ENCODE measurements at regions not wholly inside any gene's neighbourhood (a gene's known extent, or its start where the extent isn't known, plus 50 kb on each side); places are given as distances from the start of the nearest gene placed in this dataset.

GRCh38 chr4:41432219-41432618, 105.7 kb upstream of the LIMCH1 start:
- dilution Hi-C loops (cut with HindIII; ENCODE audit: low sequenced_read_pairs, unreplicated experiment): no loop called here
- Histone ChIP-seq H2AK5ac (ENCODE audit: low read depth, low read length) (no peak overlapping the region), H3K9me3 (ENCODE audit: control insufficient read depth, insufficient read depth, low read length) (no peaks in the 10 kb centered on the region), H3K79me1 (ENCODE audit: low read depth in 1 of 2, low read length in 2 of 2) (no peaks in the 10 kb centered on the region), H3K36me3 (ENCODE audit: control insufficient read depth, insufficient read depth, low read length) (no peaks in the 10 kb centered on the region), H2BK5ac (ENCODE audit: low read depth, low read length, poor library complexity, severe bottlenecking) (no peak overlapping the region), H3K27me3 (ENCODE audit: control insufficient read depth, insufficient read depth, low read length) (no peaks in the 10 kb centered on the region; the same call in none of the 2 replicates), H3K14ac (replicated peaks; ENCODE audit: low read depth, low read length) (no peak overlapping the region), H3K18ac (ENCODE audit: low read depth, low read length) (no peak overlapping the region), H4K91ac (ENCODE audit: insufficient read depth, low read depth, low read length) (no peak overlapping the region), H2AK9ac (replicated peaks; ENCODE audit: low read depth, low read length, poor library complexity) (no peak overlapping the region), H2BK20ac (ENCODE audit: low read depth, low read length) (no peak overlapping the region), H3K4me3 (ENCODE audit: insufficient read depth, low read depth, low read length) (no peak overlapping the region), H4K5ac (ENCODE audit: low read depth, low read length) (no peak overlapping the region), H3K4ac (ENCODE audit: low read depth, low read length) (no peak overlapping the region), H3K4me1 (ENCODE audit: control insufficient read depth, insufficient read depth, low read length) (peaks cover 2% of the 10 kb centered on the region; the same call in 1 of the 2 replicates), H2BK120ac (ENCODE audit: low read depth, low read length) (no peak overlapping the region), H3K9ac (ENCODE audit: low read depth, low read length) (no peak overlapping the region), H4K20me1 (ENCODE audit: insufficient read depth, low read length) (no peaks in the 10 kb centered on the region), H3K4me2 (ENCODE audit: low read depth, low read length) (no peak overlapping the region), H3K9me1 (ENCODE audit: insufficient read depth, low read length) (no peaks in the 10 kb centered on the region), H2AFZ (replicated peaks; ENCODE audit: low read length, poor library complexity) (no peak overlapping the region), H3K56ac (ENCODE audit: extremely low read depth, insufficient read depth, low read length) (no peak overlapping the region), H3K27ac (ENCODE audit: insufficient read depth, low read length) (no peak overlapping the region), H2BK15ac (ENCODE audit: low read depth, low read length) (no peak overlapping the region), H3K23ac (ENCODE audit: low read depth, low read length) (no peak overlapping the region), H4K8ac (ENCODE audit: low read depth in 2 of 2, low read length in 2 of 2) (no peak overlapping the region)
- CTCF ChIA-PET: no interaction called here
- POLR2A ChIA-PET (ENCODE audit: unreplicated experiment): no interaction called here
- no CpG with 5 or more reads among the region's 2 CpGs for WGBS, 2 experiments (ENCODE audit: extremely low coverage in 2 of 2, insufficient read length in 1 of 2)
- intact Hi-C loops (cut with micrococcal nuclease): no loop called here
- DNase-seq: no peak
- ATAC-seq (ENCODE audit: low read depth): no peak
- TF ChIP-seq BHLHE40 (IDR thresholded peaks at IDR 0.05; ENCODE audit: low read depth, low read length) (no peak), RAD21 (IDR thresholded peaks at IDR 0.05; ENCODE audit: low read length) (no peak), MXI1 (IDR thresholded peaks at IDR 0.05; ENCODE audit: borderline replicate concordance, low read depth, low read length) (no peak), ELK1 (IDR thresholded peaks at IDR 0.05; ENCODE audit: borderline replicate concordance, low read depth, low read length) (no peak), POLR2A (IDR thresholded peaks at IDR 0.05; ENCODE audit: low read depth, low read length) (no peak), MAZ (IDR thresholded peaks at IDR 0.05; ENCODE audit: borderline replicate concordance, low read depth, low read length) (no peak), FOS (IDR thresholded peaks at IDR 0.05; ENCODE audit: low read depth, low read length) (no peak), CTCF (conservative IDR thresholded peaks at IDR 0.05; ENCODE audit: low read depth, low read length) (no peak), SMC3 (IDR thresholded peaks at IDR 0.05; ENCODE audit: low read depth, low read length) (no peak), CHD1 (IDR thresholded peaks at IDR 0.05; ENCODE audit: low read depth, low read length) (no peak), NFE2L2 (IDR thresholded peaks at IDR 0.05; ENCODE audit: low read depth, low read length) (no peak), RCOR1 (IDR thresholded peaks at IDR 0.05; ENCODE audit: insufficient replicate concordance, low read length) (no peak), CEBPB (IDR thresholded peaks at IDR 0.05; ENCODE audit: low read depth, low read length) (no peak)
- TF ChIP-seq, protein P1, sequence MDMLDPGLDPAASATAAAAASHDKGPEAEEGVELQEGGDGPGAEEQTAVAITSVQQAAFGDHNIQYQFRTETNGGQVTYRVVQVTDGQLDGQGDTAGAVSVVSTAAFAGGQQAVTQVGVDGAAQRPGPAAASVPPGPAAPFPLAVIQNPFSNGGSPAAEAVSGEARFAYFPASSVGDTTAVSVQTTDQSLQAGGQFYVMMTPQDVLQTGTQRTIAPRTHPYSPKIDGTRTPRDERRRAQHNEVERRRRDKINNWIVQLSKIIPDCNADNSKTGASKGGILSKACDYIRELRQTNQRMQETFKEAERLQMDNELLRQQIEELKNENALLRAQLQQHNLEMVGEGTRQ (IDR thresholded peaks at IDR 0.05; ENCODE audit: low read depth, low read length): no peak
- BruUV-seq (replicated peaks): no TSS peak
- in situ Hi-C loops (cut with MboI; ENCODE audit: low sequenced_read_pairs): no loop called here

Data from IMR-90 (cell line).